WTC11 (cell line): ENCODE measurements at regions not wholly inside any gene's neighbourhood (a gene's known extent, or its start where the extent isn't known, plus 50 kb on each side); places are given as distances from the start of the nearest gene placed in this dataset.

ENCODE experiments used
- ATAC-seq: fragments of 200-7000 bp; cut with Tn5 transposase; 2 replicates; pipeline ENCODE4 v1.10.0; 2021; ENCODE audit warnings: mild to moderate bottlenecking, moderate library complexity
- CTCF ChIA-PET: fragments of 300-600 bp; sonication (Branson Sonifier 250); formaldehyde crosslinking; loops from one replicate; lab custom pipeline; 2021; ENCODE audit warnings: antibody characterized with exemption; lab: Charles Lee
- POLR2A ChIA-PET: fragments of 350-600 bp; sonication (Branson Sonifier 250); formaldehyde crosslinking; loops from one replicate; lab custom pipeline; 2021; ENCODE audit warnings: antibody characterized with exemption; lab: Charles Lee
- DNase-seq: peaks from one replicate; pipeline ENCODE4 v3.0.0; 2021; ENCODE audit warnings: low spot score
- H3K27ac Mint-ChIP-seq: 2 replicates; pipeline ENCODE4 v1.8.0; 2021; ENCODE audit warnings: mixed read lengths
- H3K27me3 Mint-ChIP-seq: 2 replicates; pipeline ENCODE4 v1.8.0; 2021; ENCODE audit warnings: low read depth, mild to moderate bottlenecking, moderate library complexity, mixed read lengths
- H3K36me3 Mint-ChIP-seq: 2 replicates; pipeline ENCODE4 v1.8.0; 2021; ENCODE audit warnings: mixed read lengths
- H3K4me1 Mint-ChIP-seq: 2 replicates; pipeline ENCODE4 v1.8.0; 2022; ENCODE audit warnings: mixed read lengths
- H3K4me3 Mint-ChIP-seq: 2 replicates; pipeline ENCODE4 v1.8.0; 2021; ENCODE audit warnings: mild to moderate bottlenecking, moderate library complexity, mixed read lengths
- H3K9me3 Mint-ChIP-seq: 2 replicates; pipeline ENCODE4 v1.8.0; 2021; ENCODE audit warnings: mixed read lengths
- AR ChIP-seq: fragments of 250-450 bp; sonication (Bioruptor Pico); IDR thresholded peaks from 2 replicates; pipeline ENCODE4 v1.9.0; 2021; ENCODE audit warnings: mild to moderate bottlenecking
- ARID4B ChIP-seq: sonication (generic); formaldehyde crosslinking; IDR thresholded peaks from 2 replicates; pipeline ENCODE4 v1.8.0; 2023; ENCODE audit warnings: missing genetic modification reagents, mild to moderate bottlenecking, borderline replicate concordance
- ATF2 ChIP-seq: sonication (generic); formaldehyde crosslinking; IDR thresholded peaks from 2 replicates; pipeline ENCODE4 v1.8.1; 2022; ENCODE audit warnings: low read depth, missing genetic modification reagents, borderline replicate concordance
- ATF3 ChIP-seq: sonication (generic); formaldehyde crosslinking; conservative IDR thresholded peaks from 2 replicates; pipeline ENCODE4 v1.8.1; 2022; ENCODE audit warnings: mild to moderate bottlenecking, missing genetic modification reagents
- ELF4 ChIP-seq: sonication (generic); formaldehyde crosslinking; IDR thresholded peaks from 2 replicates; pipeline ENCODE4 v1.8.1; 2022; ENCODE audit warnings: low read depth, mild to moderate bottlenecking, moderate library complexity, missing genetic modification reagents
- GRHL2 ChIP-seq: fragments of 250-450 bp; sonication (Bioruptor Pico); IDR thresholded peaks from 2 replicates; pipeline ENCODE4 v1.8.0; 2022; ENCODE audit warnings: mild to moderate bottlenecking, moderate library complexity; ENCODE audit not compliant: insufficient replicate concordance, severe bottlenecking
- IRF1 ChIP-seq: sonication (generic); formaldehyde crosslinking; IDR thresholded peaks from 2 replicates; pipeline ENCODE4 v1.8.0; 2023; ENCODE audit warnings: missing genetic modification reagents
- JAZF1 ChIP-seq: fragments of 250-450 bp; sonication (Bioruptor Pico); IDR thresholded peaks from 2 replicates; pipeline ENCODE4 v1.9.0; 2021; ENCODE audit warnings: moderate library complexity, mild to moderate bottlenecking, inconsistent platforms
- SMAD4 ChIP-seq: sonication (generic); formaldehyde crosslinking; IDR thresholded peaks from 2 replicates; pipeline ENCODE4 v1.8.0; 2022; ENCODE audit warnings: mild to moderate bottlenecking, missing genetic modification reagents
- STAT6 ChIP-seq: sonication (generic); formaldehyde crosslinking; conservative IDR thresholded peaks from 2 replicates; pipeline ENCODE4 v1.8.1; 2023; ENCODE audit warnings: mild to moderate bottlenecking, low read depth, missing genetic modification reagents, moderate library complexity
- ZNF121 ChIP-seq: sonication (generic); formaldehyde crosslinking; IDR thresholded peaks from 2 replicates; pipeline ENCODE4 v1.8.0; 2023; ENCODE audit warnings: missing genetic modification reagents
- ZNF219 ChIP-seq: sonication (generic); formaldehyde crosslinking; IDR thresholded peaks from 2 replicates; pipeline ENCODE4 v1.8.0; 2023; ENCODE audit warnings: missing genetic modification reagents, mild to moderate bottlenecking, borderline replicate concordance
- ZNF263 ChIP-seq: sonication (generic); formaldehyde crosslinking; IDR thresholded peaks from 2 replicates; pipeline ENCODE4 v1.8.1; 2022; ENCODE audit warnings: low read depth, mild to moderate bottlenecking, moderate library complexity, missing genetic modification reagents

GRCh38 chr12:91271185-91271584 lies 88.6 kb upstream of the DCN start:
- Mint-ChIP-seq H3K4me3 (no peak overlapping the region), H3K9me3 (no peaks in the 10 kb centered on the region), H3K27me3 (no peaks in the 10 kb centered on the region), H3K36me3 (no peaks in the 10 kb centered on the region), H3K4me1 (peaks cover 50% of the 10 kb centered on the region), H3K27ac (peak overlapping the region; percentile 28; the same call in 1 of the 2 replicates)
- TF ChIP-seq ELF4 (CRISPR knock-in tag), result no peak
- no peak for TF ChIP-seq ZNF219 (CRISPR knock-in tag)
- TF ChIP-seq ZNF121 (CRISPR knock-in tag), result no peak
- no peak for TF ChIP-seq ARID4B (CRISPR knock-in tag)
- ATAC-seq (no peak), DNase-seq (no peak)
- ChIA-PET CTCF (no interaction called here), POLR2A (no interaction called here)

- no peaks in the 10 kb centered on the region for H3K36me3 Mint-ChIP-seq
- ChIA-PET POLR2A (no interaction called here), CTCF (no interaction called here)
- no peak for TF ChIP-seq STAT6 (CRISPR knock-in tag)
- no peak for TF ChIP-seq ZNF121 (CRISPR knock-in tag)
- no peak for TF ChIP-seq SMAD4 (CRISPR knock-in tag)
- no peak for TF ChIP-seq ATF2
- TF ChIP-seq IRF1, result no peak
- no peak for TF ChIP-seq ZNF263 (CRISPR knock-in tag)
- TF ChIP-seq AR, result no peak
- no peak for TF ChIP-seq ATF3 (CRISPR knock-in tag)
- TF ChIP-seq GRHL2, result no peak
- TF ChIP-seq JAZF1, result no peak
- no peak for TF ChIP-seq ZNF219 (CRISPR knock-in tag)
- peaks cover 15% of the 10 kb centered on the region for H3K4me1 Mint-ChIP-seq
- DNase-seq, result no peak
- H3K27ac Mint-ChIP-seq, result no peak overlapping the region
- no peaks in the 10 kb centered on the region for H3K9me3 Mint-ChIP-seq
- no peak overlapping the region for H3K4me3 Mint-ChIP-seq
- H3K27me3 Mint-ChIP-seq, result no peaks in the 10 kb centered on the region
- ATAC-seq, result no peak
Measured at GRCh38 chr12:91267039-91267438, 84.4 kb upstream of the DCN start.
